HCT116 (cell line): ENCODE measurements at regions not wholly inside any gene's neighbourhood (a gene's known extent, or its start where the extent isn't known, plus 50 kb on each side); places are given as distances from the start of the nearest gene placed in this dataset.

ENCODE experiments used
- ATAC-seq: fragments of 200-7000 bp; cut with Tn5 transposase; 2 replicates; pipeline ENCODE4 v1.9.1; 2020; ENCODE audit warnings: mild to moderate bottlenecking, moderate library complexity
- BruUV-seq: library from RNA; stranded (reverse); fragments of 400-500 nt; replicated peaks from 2 replicates; lab custom pipeline; 2021; lab: Mats Ljungman, UMichigan
- CTCF ChIA-PET: fragments of 300-600 bp; sonication (Branson Sonifier 250); formaldehyde crosslinking; loops from one replicate; lab custom pipeline; 2021; ENCODE audit warnings: antibody characterized with exemption; lab: Charles Lee
- POLR2A ChIA-PET: fragments of 300-600, 350-600 bp; sonication (Branson Sonifier 250); formaldehyde crosslinking; loops from one replicate; lab custom pipeline; 2021; ENCODE audit warnings: antibody characterized with exemption; lab: Charles Lee
- RAD21 ChIA-PET, 2 experiments: fragments of 300-600 bp; sonication (Branson Sonifier 250); formaldehyde crosslinking; loops; one replicate each; lab custom pipeline; 2023; ENCODE audit warnings: low total read pairs in 2 of 2; ENCODE audit not compliant: uncharacterized antibody in 2 of 2, unreplicated experiment in 2 of 2, low non-redundant PET in 1 of 2; lab: Charles Lee
- DNase-seq: peaks from one replicate; pipeline ENCODE4 v3.0.0-alpha.2; 2010; ENCODE audit warnings: low read depth, low spot score
- H2AFZ ChIP-seq: fragments of 200-600 bp; shearing (Covaris generic), sonication (generic); 2 replicates; pipeline ENCODE4 v1.6.1; 2017; ENCODE audit warnings: low read depth, mixed run types, mixed read lengths, antibody characterized with exemption, low read length; ENCODE audit not compliant: poor library complexity, severe bottlenecking
- H3K27ac ChIP-seq: 2 replicates; pipeline ENCODE4 v1.5.1; 2012; ENCODE audit warnings: low read depth, low read length
- H3K27me3 ChIP-seq: fragments of 200-600 bp; sonication (generic); 2 replicates; pipeline ENCODE4 v1.6.1; 2016; ENCODE audit warnings: mixed run types, low read length, mixed read lengths; ENCODE audit not compliant: insufficient read depth
- H3K36me3 ChIP-seq, 2 experiments: fragments of 200-500 bp in 1 of 2; fragments of 200-600 bp in 1 of 2; sonication (Bioruptor generic) in 1 of 2; sonication (generic) in 1 of 2; 2 replicates each; pipeline versions ENCODE4 v1.5.1 to v1.6.1; 2014 to 2016; ENCODE audit warnings: low read length in 2 of 2, inconsistent platforms in 1 of 2, mixed read lengths in 1 of 2, mixed run types in 1 of 2; ENCODE audit not compliant: insufficient read depth in 2 of 2, control insufficient read depth in 1 of 2
- H3K4me1 ChIP-seq, 2 experiments: fragments of 200-600 bp in 1 of 2; sonication (generic) in 1 of 2; 2 replicates each; pipeline versions ENCODE4 v1.5.1 to v1.6.1; 2012 to 2017; ENCODE audit warnings: low read length in 2 of 2, inconsistent platforms in 1 of 2, mild to moderate bottlenecking in 1 of 2, mixed read lengths in 1 of 2, mixed run types in 1 of 2, moderate library complexity in 1 of 2; ENCODE audit not compliant: insufficient read depth in 2 of 2, control insufficient read depth in 1 of 2
- H3K4me2 ChIP-seq: fragments of 200-600 bp; sonication (generic); 2 replicates; pipeline ENCODE4 v1.6.1; 2017; ENCODE audit warnings: mixed run types, low read length, mixed read lengths
- H3K4me3 ChIP-seq, 2 experiments: fragments of 200-600 bp in 1 of 2; sonication (generic) in 1 of 2; replicated peaks in 1 of 2; 2 replicates each; pipeline ENCODE4 v1.5.1; 2011 to 2016; ENCODE audit warnings: low read length in 2 of 2, control low read depth in 1 of 2, low read depth in 1 of 2, mild to moderate bottlenecking in 1 of 2, mixed read lengths in 1 of 2, mixed run types in 1 of 2
- H3K79me2 ChIP-seq: fragments of 200-600 bp; sonication (generic); 2 replicates; pipeline ENCODE4 v1.6.1; 2017; ENCODE audit warnings: mild to moderate bottlenecking, mixed run types, low read length, moderate library complexity, mixed read lengths; ENCODE audit not compliant: insufficient read depth
- H3K9ac ChIP-seq: fragments of 200-600 bp; sonication (generic); 2 replicates; pipeline ENCODE4 v1.6.1; 2016; ENCODE audit warnings: low read length, mixed read lengths
- H3K9me2 ChIP-seq: fragments of 200-600 bp; sonication (generic), shearing (Covaris generic); 2 replicates; pipeline ENCODE4 v1.6.1; 2017; ENCODE audit warnings: mixed run types, mild to moderate bottlenecking, moderate library complexity; ENCODE audit not compliant: insufficient read depth
- H3K9me3 ChIP-seq, 2 experiments: fragments of 200-500 bp in 1 of 2; fragments of 200-600 bp in 1 of 2; sonication (Bioruptor generic) in 1 of 2; sonication (generic) in 1 of 2; 2 replicates each; pipeline ENCODE4 v1.6.1; 2014 to 2017; ENCODE audit warnings: low read length in 2 of 2, mixed read lengths in 2 of 2, inconsistent platforms in 1 of 2, low read depth in 1 of 2, mild to moderate bottlenecking in 1 of 2, mixed run types in 1 of 2, moderate library complexity in 1 of 2; ENCODE audit not compliant: control insufficient read depth in 1 of 2, insufficient read depth in 1 of 2
- H4K20me1 ChIP-seq: fragments of 200-600 bp; sonication (generic), shearing (Covaris generic); 2 replicates; pipeline ENCODE4 v1.6.1; 2017; ENCODE audit warnings: mixed run types, mild to moderate bottlenecking, moderate library complexity; ENCODE audit not compliant: insufficient read depth
- CBX3 ChIP-seq: IDR thresholded peaks from 2 replicates; pipeline ENCODE4 v1.6.1; 2012; ENCODE audit warnings: low read depth
- CEBPB ChIP-seq: IDR thresholded peaks from 2 replicates; pipeline ENCODE4 v1.6.1; 2012; ENCODE audit warnings: low read depth
- EZH2 ChIP-seq: fragments of 200-600 bp; sonication (generic); IDR thresholded peaks from 2 replicates; pipeline ENCODE4 v1.6.1; 2017; ENCODE audit warnings: antibody characterized with exemption, mixed run types
- FOSL1 ChIP-seq: IDR thresholded peaks from 2 replicates; pipeline ENCODE4 v1.6.1; 2012; ENCODE audit warnings: low read depth
- SIN3A ChIP-seq: IDR thresholded peaks from 2 replicates; pipeline ENCODE4 v1.6.1; 2012; ENCODE audit warnings: low read depth
- SRF ChIP-seq: IDR thresholded peaks from 2 replicates; pipeline ENCODE4 v1.6.1; 2012; ENCODE audit warnings: low read depth
- ZBTB33 ChIP-seq: IDR thresholded peaks from 2 replicates; pipeline ENCODE4 v1.6.1; 2011; ENCODE audit warnings: mild to moderate bottlenecking, low read length, moderate library complexity; ENCODE audit not compliant: insufficient replicate concordance; ENCODE audit errors: extremely low read depth
- ZNF274 ChIP-seq: fragments of 200-500 bp; sonication (Bioruptor generic); IDR thresholded peaks from 2 replicates; pipeline ENCODE4 v1.6.1; 2014; ENCODE audit warnings: mild to moderate bottlenecking, low read depth, low read length, inconsistent platforms
- intact Hi-C: fragments of 100-400 bp; cut with micrococcal nuclease; formaldehyde crosslinking; loops from 2 replicates; pipeline ENCODE4 v1.10.0; 2022
- TF ChIP-seq, protein P1 (sequence below): IDR thresholded peaks from 2 replicates; pipeline ENCODE4 v1.6.1; 2012; ENCODE audit warnings: low read depth

GRCh38 chr4:177123811-177124210 is 185.9 kb upstream of the NEIL3 start:
- RAD21 ChIA-PET: no interaction called here
- Histone ChIP-seq H3K36me3 (no peaks in the 10 kb centered on the region), H3K79me2 (no peaks in the 10 kb centered on the region), H3K27ac (no peak overlapping the region), H3K4me1 (peaks cover 0 to 3% of the 10 kb centered on the region in 2 experiments; a peak in 1 of 4 replicates), H3K27me3 (no peaks in the 10 kb centered on the region), H3K4me3 (no peak overlapping the region), H3K9me2 (no peaks in the 10 kb centered on the region), H3K9ac (no peak overlapping the region), H2AFZ (no peak overlapping the region), H3K4me2 (no peak overlapping the region), H3K9me3 (no peaks in the 10 kb centered on the region), H4K20me1 (no peaks in the 10 kb centered on the region)
- POLR2A ChIA-PET: no interaction called here
- CTCF ChIA-PET: no interaction called here
- TF ChIP-seq CBX3 (no peak), ZBTB33 (no peak), SIN3A (no peak), FOSL1 (no peak)
- no peak for ATAC-seq
- no peak for DNase-seq
- intact Hi-C loops: no loop called here
- no TSS peak for BruUV-seq

- DNase-seq (no peak), ATAC-seq (no peak)
- H2AFZ ChIP-seq: no peak overlapping the region
- POLR2A ChIA-PET: no interaction called here
- H3K9ac ChIP-seq: no peak overlapping the region
- RAD21 ChIA-PET: no interaction called here
- no peaks in the 10 kb centered on the region for H3K9me2 ChIP-seq
- no peak overlapping the region for H3K4me2 ChIP-seq
- H3K4me1 ChIP-seq: peaks cover 0 to 3% of the 10 kb centered on the region in 2 experiments; a peak in 1 of 4 replicates
- H3K27me3 ChIP-seq: no peaks in the 10 kb centered on the region
- CTCF ChIA-PET: no interaction called here
- H3K4me3 ChIP-seq: no peak overlapping the region
- no peaks in the 10 kb centered on the region for H3K79me2 ChIP-seq
- H3K27ac ChIP-seq: no peak overlapping the region
- intact Hi-C loops: no loop called here
- H3K9me3 ChIP-seq: no peaks in the 10 kb centered on the region; a peak in 1 of 4 replicates
- no TSS peak for BruUV-seq
- H4K20me1 ChIP-seq: no peaks in the 10 kb centered on the region
- no peaks in the 10 kb centered on the region for H3K36me3 ChIP-seq
- TF ChIP-seq EZH2 (no peak), CEBPB (no peak), SRF (no peak), ZBTB33 (no peak), ZNF274 (no peak)
- TF ChIP-seq, protein P1, sequence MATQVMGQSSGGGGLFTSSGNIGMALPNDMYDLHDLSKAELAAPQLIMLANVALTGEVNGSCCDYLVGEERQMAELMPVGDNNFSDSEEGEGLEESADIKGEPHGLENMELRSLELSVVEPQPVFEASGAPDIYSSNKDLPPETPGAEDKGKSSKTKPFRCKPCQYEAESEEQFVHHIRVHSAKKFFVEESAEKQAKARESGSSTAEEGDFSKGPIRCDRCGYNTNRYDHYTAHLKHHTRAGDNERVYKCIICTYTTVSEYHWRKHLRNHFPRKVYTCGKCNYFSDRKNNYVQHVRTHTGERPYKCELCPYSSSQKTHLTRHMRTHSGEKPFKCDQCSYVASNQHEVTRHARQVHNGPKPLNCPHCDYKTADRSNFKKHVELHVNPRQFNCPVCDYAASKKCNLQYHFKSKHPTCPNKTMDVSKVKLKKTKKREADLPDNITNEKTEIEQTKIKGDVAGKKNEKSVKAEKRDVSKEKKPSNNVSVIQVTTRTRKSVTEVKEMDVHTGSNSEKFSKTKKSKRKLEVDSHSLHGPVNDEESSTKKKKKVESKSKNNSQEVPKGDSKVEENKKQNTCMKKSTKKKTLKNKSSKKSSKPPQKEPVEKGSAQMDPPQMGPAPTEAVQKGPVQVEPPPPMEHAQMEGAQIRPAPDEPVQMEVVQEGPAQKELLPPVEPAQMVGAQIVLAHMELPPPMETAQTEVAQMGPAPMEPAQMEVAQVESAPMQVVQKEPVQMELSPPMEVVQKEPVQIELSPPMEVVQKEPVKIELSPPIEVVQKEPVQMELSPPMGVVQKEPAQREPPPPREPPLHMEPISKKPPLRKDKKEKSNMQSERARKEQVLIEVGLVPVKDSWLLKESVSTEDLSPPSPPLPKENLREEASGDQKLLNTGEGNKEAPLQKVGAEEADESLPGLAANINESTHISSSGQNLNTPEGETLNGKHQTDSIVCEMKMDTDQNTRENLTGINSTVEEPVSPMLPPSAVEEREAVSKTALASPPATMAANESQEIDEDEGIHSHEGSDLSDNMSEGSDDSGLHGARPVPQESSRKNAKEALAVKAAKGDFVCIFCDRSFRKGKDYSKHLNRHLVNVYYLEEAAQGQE: no peak
Observed at GRCh38 chr4:177124349-177125064, 185.2 kb upstream of the NEIL3 start.
